Ishikawa (cell line): ENCODE measurements at regions not wholly inside any gene's neighbourhood (a gene's known extent, or its start where the extent isn't known, plus 50 kb on each side); places are given as distances from the start of the nearest gene placed in this dataset.

Experiments
- CEBPB ChIP-seq: IDR thresholded peaks from 2 replicates; pipeline ENCODE4 v1.6.1; 2012
- CREB1 ChIP-seq: IDR thresholded peaks from 2 replicates; pipeline ENCODE4 v1.6.1; 2012; ENCODE audit warnings: low read depth
- EGR1 ChIP-seq: IDR thresholded peaks from 2 replicates; pipeline ENCODE4 v1.6.1; 2012
- EP300 ChIP-seq: IDR thresholded peaks from 2 replicates; pipeline ENCODE4 v1.6.1; 2012; ENCODE audit warnings: borderline replicate concordance
- FOXM1 ChIP-seq: IDR thresholded peaks from 2 replicates; pipeline ENCODE4 v1.6.1; 2012; ENCODE audit warnings: low read depth, borderline replicate concordance
- NFIC ChIP-seq: IDR thresholded peaks from 2 replicates; pipeline ENCODE4 v1.6.1; 2012
- RAD21 ChIP-seq: IDR thresholded peaks from 2 replicates; pipeline ENCODE4 v1.6.1; 2012; ENCODE audit warnings: low read depth
- TAF1 ChIP-seq: IDR thresholded peaks from 2 replicates; pipeline ENCODE4 v1.6.1; 2012; ENCODE audit warnings: low read depth, mild to moderate bottlenecking
- TCF12 ChIP-seq: IDR thresholded peaks from 2 replicates; pipeline ENCODE4 v1.6.1; 2012; ENCODE audit warnings: low read depth
- TEAD4 ChIP-seq: IDR thresholded peaks from 2 replicates; pipeline ENCODE4 v1.6.1; 2012
- YY1 ChIP-seq: IDR thresholded peaks from 2 replicates; pipeline ENCODE4 v1.6.1; 2012; ENCODE audit warnings: low read depth
- ZBTB7A ChIP-seq: IDR thresholded peaks from 2 replicates; pipeline ENCODE4 v1.6.1; 2012; ENCODE audit warnings: low read depth
- TF ChIP-seq, protein P1 (sequence below): IDR thresholded peaks from 2 replicates; pipeline ENCODE4 v1.6.1; 2012
- TF ChIP-seq, protein P2 (sequence below): IDR thresholded peaks from 2 replicates; pipeline ENCODE4 v1.6.1; 2012
- TF ChIP-seq, protein P3 (sequence below): IDR thresholded peaks from 2 replicates; pipeline ENCODE4 v1.6.1; 2012; ENCODE audit warnings: low read depth, mild to moderate bottlenecking

DNA sequence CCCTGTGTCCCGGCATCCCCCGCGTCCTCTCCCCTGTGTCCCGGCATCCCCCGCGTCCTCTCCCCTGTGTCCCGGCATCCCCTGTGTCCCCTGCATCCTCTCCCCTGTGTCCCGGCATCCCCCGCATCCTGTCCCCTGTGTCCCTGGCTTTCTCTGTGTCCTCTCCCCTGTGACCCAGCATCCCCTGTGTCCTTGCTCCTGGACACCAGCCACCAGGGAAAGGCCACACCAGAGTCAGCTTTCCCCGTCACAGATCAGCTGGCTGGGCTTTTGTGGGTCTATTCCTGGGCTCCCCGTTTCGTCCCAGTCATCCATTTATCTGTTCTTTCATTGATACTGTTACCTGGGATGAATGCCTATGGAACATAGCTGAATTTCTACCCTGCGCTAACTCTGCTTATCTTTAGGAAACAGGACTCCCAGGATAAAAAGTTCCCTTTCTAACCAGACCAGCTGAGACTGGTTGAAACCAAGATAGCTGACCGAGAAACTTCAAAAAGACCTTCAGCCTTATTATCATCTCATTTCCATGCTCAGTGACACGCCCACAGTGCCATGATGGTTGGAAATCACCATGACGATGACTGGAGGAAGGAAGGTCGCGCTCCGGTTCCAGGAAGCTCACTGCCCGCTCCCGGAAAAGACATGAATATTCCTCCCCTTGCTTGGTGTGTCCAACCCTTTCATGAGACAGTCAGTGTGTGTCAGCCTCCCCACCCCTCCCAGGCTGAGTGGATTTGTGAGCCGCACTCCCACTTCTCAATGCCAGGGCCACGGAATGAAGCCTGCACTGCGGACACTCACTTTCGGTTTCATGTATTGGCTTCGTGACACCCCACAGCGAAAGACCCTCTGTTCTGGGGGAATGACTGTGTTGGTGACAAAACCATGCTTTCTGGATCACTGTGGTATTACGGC is 276.4 kb upstream of the SFSWAP start:
- no peak for TF ChIP-seq YY1
- no peak for TF ChIP-seq ZBTB7A
- no peak for TF ChIP-seq CREB1
- no peak for TF ChIP-seq NFIC

GRCh38 chr12:131436922-131437705 is 273.8 kb upstream of the SFSWAP start:
- TF ChIP-seq TCF12, result no peak
- TF ChIP-seq TEAD4, result no peak
- no peak for TF ChIP-seq EP300
- no peak for TF ChIP-seq CREB1
- no peak for TF ChIP-seq EGR1
- TF ChIP-seq FOXM1, result no peak
- no peak for TF ChIP-seq NFIC
- TF ChIP-seq YY1, result no peak
- TF ChIP-seq TAF1, result no peak
- no peak for TF ChIP-seq CEBPB

DNA sequence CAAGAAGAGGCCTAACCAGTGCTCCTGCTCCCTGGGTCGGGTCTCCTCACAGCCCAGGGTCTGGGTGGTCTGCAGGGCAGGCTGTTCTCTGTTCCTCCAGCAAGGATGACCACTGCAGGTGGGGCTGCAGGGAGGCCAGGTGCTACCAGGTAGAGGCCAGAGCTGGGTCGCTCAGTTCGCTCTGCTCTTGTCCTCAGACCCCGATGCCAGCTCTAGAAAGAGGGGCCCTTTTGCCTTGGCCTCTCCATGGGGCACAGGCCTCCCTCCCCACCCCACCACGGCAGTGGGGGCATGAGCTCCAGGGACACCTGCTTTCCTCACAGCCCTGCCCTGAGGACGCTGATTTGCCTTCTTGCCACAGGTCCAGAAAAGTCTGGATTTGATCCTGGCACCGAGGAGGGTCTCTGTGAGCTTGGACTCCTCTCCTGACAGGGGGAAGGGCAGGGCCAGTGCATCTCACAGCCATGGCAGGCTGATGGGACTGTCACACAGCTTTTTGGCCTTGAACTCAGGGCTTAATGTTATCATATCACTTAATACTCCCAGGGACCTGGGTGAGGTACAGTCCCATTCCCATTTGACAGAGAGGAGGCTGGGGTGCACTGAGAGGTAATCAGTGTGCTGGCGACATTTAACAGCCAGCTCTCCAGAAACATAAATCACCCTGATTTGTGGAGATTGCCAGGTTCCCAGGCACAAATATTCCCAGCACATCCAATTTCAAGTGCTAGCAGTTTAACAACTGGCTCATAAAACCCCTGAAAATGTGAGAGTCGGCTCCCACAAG is 273.0 kb upstream of the SFSWAP start:
- TF ChIP-seq NFIC (no peak), RAD21 (no peak), FOXM1 (no peak), TEAD4 (no peak), EP300 (no peak), EGR1 (no peak), CEBPB (no peak), TAF1 (no peak), ZBTB7A (no peak), CREB1 (no peak), YY1 (no peak), TCF12 (no peak)
- TF ChIP-seq, protein P1, sequence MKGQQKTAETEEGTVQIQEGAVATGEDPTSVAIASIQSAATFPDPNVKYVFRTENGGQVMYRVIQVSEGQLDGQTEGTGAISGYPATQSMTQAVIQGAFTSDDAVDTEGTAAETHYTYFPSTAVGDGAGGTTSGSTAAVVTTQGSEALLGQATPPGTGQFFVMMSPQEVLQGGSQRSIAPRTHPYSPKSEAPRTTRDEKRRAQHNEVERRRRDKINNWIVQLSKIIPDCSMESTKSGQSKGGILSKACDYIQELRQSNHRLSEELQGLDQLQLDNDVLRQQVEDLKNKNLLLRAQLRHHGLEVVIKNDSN, result no peak
- TF ChIP-seq, protein P2, sequence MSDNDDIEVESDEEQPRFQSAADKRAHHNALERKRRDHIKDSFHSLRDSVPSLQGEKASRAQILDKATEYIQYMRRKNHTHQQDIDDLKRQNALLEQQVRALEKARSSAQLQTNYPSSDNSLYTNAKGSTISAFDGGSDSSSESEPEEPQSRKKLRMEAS, result no peak
- TF ChIP-seq, protein P3, sequence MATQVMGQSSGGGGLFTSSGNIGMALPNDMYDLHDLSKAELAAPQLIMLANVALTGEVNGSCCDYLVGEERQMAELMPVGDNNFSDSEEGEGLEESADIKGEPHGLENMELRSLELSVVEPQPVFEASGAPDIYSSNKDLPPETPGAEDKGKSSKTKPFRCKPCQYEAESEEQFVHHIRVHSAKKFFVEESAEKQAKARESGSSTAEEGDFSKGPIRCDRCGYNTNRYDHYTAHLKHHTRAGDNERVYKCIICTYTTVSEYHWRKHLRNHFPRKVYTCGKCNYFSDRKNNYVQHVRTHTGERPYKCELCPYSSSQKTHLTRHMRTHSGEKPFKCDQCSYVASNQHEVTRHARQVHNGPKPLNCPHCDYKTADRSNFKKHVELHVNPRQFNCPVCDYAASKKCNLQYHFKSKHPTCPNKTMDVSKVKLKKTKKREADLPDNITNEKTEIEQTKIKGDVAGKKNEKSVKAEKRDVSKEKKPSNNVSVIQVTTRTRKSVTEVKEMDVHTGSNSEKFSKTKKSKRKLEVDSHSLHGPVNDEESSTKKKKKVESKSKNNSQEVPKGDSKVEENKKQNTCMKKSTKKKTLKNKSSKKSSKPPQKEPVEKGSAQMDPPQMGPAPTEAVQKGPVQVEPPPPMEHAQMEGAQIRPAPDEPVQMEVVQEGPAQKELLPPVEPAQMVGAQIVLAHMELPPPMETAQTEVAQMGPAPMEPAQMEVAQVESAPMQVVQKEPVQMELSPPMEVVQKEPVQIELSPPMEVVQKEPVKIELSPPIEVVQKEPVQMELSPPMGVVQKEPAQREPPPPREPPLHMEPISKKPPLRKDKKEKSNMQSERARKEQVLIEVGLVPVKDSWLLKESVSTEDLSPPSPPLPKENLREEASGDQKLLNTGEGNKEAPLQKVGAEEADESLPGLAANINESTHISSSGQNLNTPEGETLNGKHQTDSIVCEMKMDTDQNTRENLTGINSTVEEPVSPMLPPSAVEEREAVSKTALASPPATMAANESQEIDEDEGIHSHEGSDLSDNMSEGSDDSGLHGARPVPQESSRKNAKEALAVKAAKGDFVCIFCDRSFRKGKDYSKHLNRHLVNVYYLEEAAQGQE, result no peak

- no peak for TF ChIP-seq TEAD4
- TF ChIP-seq EP300, result no peak
- no peak for TF ChIP-seq TCF12
- TF ChIP-seq RAD21, result no peak
- no peak for TF ChIP-seq ZBTB7A
- TF ChIP-seq CEBPB, result no peak
- TF ChIP-seq, protein P1, result no peak
- no peak for TF ChIP-seq NFIC
- no peak for TF ChIP-seq CREB1
- TF ChIP-seq, protein P2, result no peak
These were observed 272.0 kb upstream of the SFSWAP start for GRCh38 chr12:131438881-131439280.

DNA sequence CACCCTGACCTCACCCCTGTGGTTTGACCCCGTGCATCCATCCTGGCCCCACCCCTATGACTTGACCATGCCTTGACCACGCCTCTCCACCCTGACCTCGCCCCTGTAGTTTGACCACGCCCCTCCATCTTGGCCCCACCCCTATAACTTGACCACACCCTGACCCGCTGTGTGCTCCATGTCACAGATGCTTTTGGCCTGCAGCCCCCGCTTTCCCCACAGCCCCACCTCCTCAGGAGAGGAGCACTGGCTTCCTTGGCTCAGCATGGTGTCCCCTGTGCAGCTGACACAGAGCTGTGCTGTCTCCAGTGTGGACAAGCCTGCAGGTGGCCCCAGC is 269.9 kb upstream of the SFSWAP start:
- no peak for TF ChIP-seq EGR1
- no peak for TF ChIP-seq YY1
- no peak for TF ChIP-seq RAD21
- no peak for TF ChIP-seq NFIC
- no peak for TF ChIP-seq TCF12

- TF ChIP-seq CEBPB, result no peak
These were observed 269.1 kb upstream of the SFSWAP start for GRCh38 chr12:131441638-131442336.
